ENCODE measurements at regions not wholly inside any gene's neighbourhood (a gene's known extent, or its start where the extent isn't known, plus 50 kb on each side); places are given as distances from the start of the nearest gene placed in this dataset.

GRCh38 chr3:5285439-5285838 is 97.9 kb downstream of the EDEM1 start:
- TF ChIP-seq POLR2A (IDR thresholded peaks at IDR 0.05; ENCODE audit: low read depth), result no peak
- TF ChIP-seq CTCF (IDR thresholded peaks at IDR 0.05), result no peak
